Upper lobe of left lung (tissue), 6 donors: ENCODE measurements at regions not wholly inside any gene's neighbourhood (a gene's known extent, or its start where the extent isn't known, plus 50 kb on each side); places are given as distances from the start of the nearest gene placed in this dataset.
A peak's percentile ranks its signal among the peaks of the same experiment; 100 is the strongest.
"Not testable (repeated sequence)": the region's sequence is repeated elsewhere in the genome, so short reads cannot be mapped to it uniquely, and the experiment has no call there.

Source experiments
- ATAC-seq, 2 donors: fragments of 200-7000 bp; cut with Tn5 transposase; one replicate each; pipeline ENCODE4 v1.9.1; 2022; ENCODE audit warnings: mild to moderate bottlenecking in 2 of 2, moderate library complexity in 2 of 2; ENCODE audit not compliant: low FRiP score in 2 of 2
- DNase-seq, 2 donors: peaks; one replicate each; pipeline ENCODE4 v3.0.0-alpha.2; 2019 to 2020
- H3K27ac ChIP-seq, 4 donors: fragments of 200-600 bp; sonication (generic); one replicate each; pipeline ENCODE4 v1.5.1; 2016 to 2019
- H3K27me3 ChIP-seq, 4 donors: fragments of 200-600 bp; sonication (generic); one replicate each; pipeline ENCODE4 v1.5.1; 2017 to 2019
- H3K36me3 ChIP-seq, 4 donors: fragments of 200-600 bp; sonication (generic); one replicate each; pipeline ENCODE4 v1.5.1; 2016 to 2019
- H3K4me1 ChIP-seq, 4 donors: fragments of 200-600 bp; sonication (generic); one replicate each; pipeline ENCODE4 v1.5.1; 2018 to 2019
- H3K4me3 ChIP-seq, 4 donors: fragments of 200-600 bp; sonication (generic); one replicate each; pipeline ENCODE4 v1.5.1; 2017 to 2019; ENCODE audit warnings: mild to moderate bottlenecking in 2 of 4, moderate library complexity in 1 of 4
- H3K9me3 ChIP-seq, 4 donors: fragments of 200-600 bp; sonication (generic); one replicate each; pipeline ENCODE4 v1.5.1; 2018 to 2019
- EP300 ChIP-seq, 4 donors: sonication (generic); formaldehyde crosslinking; IDR thresholded peaks; one replicate each; pipeline ENCODE4 v1.5.1; 2017; ENCODE audit warnings: antibody characterized with exemption in 4 of 4, control low read depth in 2 of 4
- POLR2A ChIP-seq, 4 donors: fragments of 450-650 bp; IDR thresholded peaks; one replicate each; pipeline ENCODE4 v1.5.1; 2016 to 2017; ENCODE audit warnings: antibody characterized with exemption in 4 of 4, mild to moderate bottlenecking in 2 of 4
- POLR2AphosphoS5 ChIP-seq, 2 donors: sonication (generic); formaldehyde crosslinking; IDR thresholded peaks; one replicate each; pipeline ENCODE4 v1.5.1; 2017; ENCODE audit warnings: antibody characterized with exemption in 2 of 2
- WGBS, 2 donors: methylation state at CpG; one replicate each; pipeline ENCODE4 v1.1.5; 2017 to 2018; 5-methylcytosine and 5-hydroxymethylcytosine counted together
- TF ChIP-seq, protein P1 (sequence below), 6 experiments: fragments of 450-650 bp in 4 of 6; fragments of 200-600 bp in 2 of 6; sonication (generic) in 2 of 6; IDR thresholded peaks; one replicate each; pipeline ENCODE4 v1.5.1; 2016 to 2019; ENCODE audit warnings: antibody characterized with exemption in 6 of 6
- donor health status: DM: no; HTN: no; CAD: no; lungs with moderate emphysema.
- donor health status: DM: no; HTN: yes; CAD: no; lungs with severe emphysema.

DNA sequence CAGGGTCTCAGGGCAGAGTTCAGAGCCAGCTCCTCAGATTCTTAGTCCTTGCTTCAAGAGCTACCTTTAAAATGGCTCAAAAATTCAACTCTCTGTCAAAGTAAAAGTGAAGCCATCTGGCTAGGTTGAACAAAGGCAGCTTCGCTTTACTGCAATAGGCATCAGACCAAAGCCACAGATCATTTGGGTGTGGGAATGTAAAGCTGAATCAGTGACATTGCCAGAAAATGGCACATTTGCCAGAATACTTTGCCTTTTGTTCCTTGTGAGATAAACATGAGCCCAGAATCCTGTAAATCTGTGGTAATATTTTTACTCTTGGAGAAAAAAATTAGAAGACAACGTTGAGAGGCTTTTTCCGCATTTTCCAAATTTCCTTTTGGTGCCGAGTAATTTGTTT lies 210.5 kb downstream of the PALM2AKAP2 start:
- ATAC-seq (no peak), DNase-seq (no peak)
- Histone ChIP-seq H3K36me3 (no peaks in the 10 kb centered on the region), H3K27ac (no peak overlapping the region), H3K9me3 (no peaks in the 10 kb centered on the region), H3K27me3 (no peaks in the 10 kb centered on the region), H3K4me1 (peaks cover 0 to 3% (median 0%) of the 10 kb centered on the region in 4 donors), H3K4me3 (no peak overlapping the region)
- 75 to 90% methylated on average over 4 of the region's 4 CpGs for WGBS, 2 donors
- TF ChIP-seq POLR2AphosphoS5 (IDR thresholded peaks at IDR 0.05) (no peak), EP300 (IDR thresholded peaks at IDR 0.05) (no peak)

DNA sequence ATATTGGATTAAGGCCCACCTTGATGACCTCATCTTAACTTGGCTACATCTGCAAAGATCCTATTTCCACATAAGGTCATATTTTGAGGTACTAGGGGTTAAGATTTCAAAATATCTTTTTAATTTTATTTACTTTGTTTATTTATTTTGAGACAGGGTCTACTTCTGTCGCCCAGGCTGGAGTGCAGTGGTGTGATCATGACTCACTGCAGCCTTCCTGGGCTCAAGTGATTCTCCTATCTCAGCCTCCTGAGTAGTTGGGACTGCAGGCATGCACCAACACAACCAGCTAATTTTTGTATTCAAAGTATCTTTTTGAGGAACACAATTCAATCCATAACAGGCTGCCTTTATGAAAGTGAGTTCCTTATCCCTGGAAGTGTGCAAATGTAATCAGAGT lies 212.3 kb downstream of the PALM2AKAP2 start:
- TF ChIP-seq EP300 (IDR thresholded peaks at IDR 0.05), result no peak
- H3K27me3 ChIP-seq, result no peaks in the 10 kb centered on the region
- 72 to 79% methylated on average over 1 of the region's 1 CpG for WGBS, 2 donors
- DNase-seq (no peak), ATAC-seq (no peak)
- H3K36me3 ChIP-seq, result no peaks in the 10 kb centered on the region
- H3K9me3 ChIP-seq, result no peaks in the 10 kb centered on the region
- H3K4me3 ChIP-seq, result no peak overlapping the region
- no peak overlapping the region for H3K27ac ChIP-seq
- peaks cover 0 to 2% (median 0%) of the 10 kb centered on the region in 4 donors for H3K4me1 ChIP-seq

DNA sequence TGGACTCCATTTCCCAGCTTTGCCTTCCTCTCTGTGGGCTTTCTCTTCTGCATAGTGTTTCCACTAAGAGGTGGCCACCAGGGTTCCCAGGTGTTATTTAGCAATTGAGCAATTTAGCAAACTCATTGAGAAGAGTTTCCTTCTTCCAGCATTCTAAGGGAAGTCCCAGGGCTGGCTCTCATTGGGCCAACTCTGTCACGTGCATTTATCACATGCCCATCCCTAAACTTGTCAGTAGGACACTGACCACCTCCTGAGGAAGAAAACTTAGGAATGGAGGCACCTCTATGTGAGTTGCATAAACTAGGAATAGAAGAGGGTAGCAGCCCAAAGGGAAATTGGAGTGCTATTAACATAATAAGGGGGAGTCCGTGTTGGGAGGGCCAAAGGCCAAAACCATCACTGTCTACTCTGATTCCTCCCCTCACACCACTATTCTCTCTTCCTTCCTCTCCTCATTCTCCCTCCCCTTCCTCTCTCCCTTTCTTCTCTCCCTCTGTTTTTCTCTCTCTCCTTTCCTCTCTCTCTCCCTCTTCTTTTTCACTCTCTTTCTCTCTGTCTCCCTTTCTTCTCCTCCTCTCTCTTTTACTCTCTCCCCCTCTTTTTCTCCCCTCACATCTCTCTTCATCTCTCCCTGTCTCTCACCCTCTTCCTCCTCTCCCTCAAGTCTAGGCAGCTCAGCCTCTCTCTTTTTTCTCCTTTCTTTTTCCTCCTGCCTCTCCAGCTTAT lies 213.4 kb downstream of the PALM2AKAP2 start:
- WGBS, 2 donors, result 73 to 77% methylated on average over 2 of the region's 2 CpGs
- no peak for TF ChIP-seq EP300 (IDR thresholded peaks at IDR 0.05)
- no peak for TF ChIP-seq POLR2A (IDR thresholded peaks at IDR 0.05)
- ATAC-seq, result no peak

DNA sequence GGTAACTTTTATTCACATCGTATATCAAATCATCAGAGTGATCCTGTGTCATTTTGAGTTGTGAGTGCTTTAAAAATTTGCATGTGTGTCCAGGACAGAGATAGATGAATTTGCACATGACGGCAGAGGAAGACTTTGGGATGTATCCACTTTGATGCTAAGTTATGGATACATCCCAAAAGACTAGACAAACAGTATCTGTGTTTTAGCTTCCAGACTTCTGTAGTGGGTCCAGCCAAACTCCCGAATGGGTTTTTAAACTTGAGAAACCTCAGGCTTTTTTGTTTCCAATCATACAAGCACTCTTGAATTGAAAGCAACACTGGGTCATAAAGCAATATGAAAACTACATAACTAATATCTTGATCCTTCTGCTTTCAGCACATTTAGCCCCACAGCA lies 213.8 kb downstream of the C9orf152 start:
- no peak overlapping the region for H3K27ac ChIP-seq
- no peaks in the 10 kb centered on the region for H3K36me3 ChIP-seq
- no peak overlapping the region for H3K4me3 ChIP-seq
- no peak for DNase-seq
- ATAC-seq, result no peak
- H3K4me1 ChIP-seq, result peaks cover 0 to 6% (median 4%) of the 10 kb centered on the region in 4 donors
- 87 to 92% methylated on average over 3 of the region's 3 CpGs for WGBS, 2 donors
- TF ChIP-seq POLR2A (IDR thresholded peaks at IDR 0.05), result no peak
- no peak for TF ChIP-seq POLR2AphosphoS5 (IDR thresholded peaks at IDR 0.05)
- TF ChIP-seq, protein P1, sequence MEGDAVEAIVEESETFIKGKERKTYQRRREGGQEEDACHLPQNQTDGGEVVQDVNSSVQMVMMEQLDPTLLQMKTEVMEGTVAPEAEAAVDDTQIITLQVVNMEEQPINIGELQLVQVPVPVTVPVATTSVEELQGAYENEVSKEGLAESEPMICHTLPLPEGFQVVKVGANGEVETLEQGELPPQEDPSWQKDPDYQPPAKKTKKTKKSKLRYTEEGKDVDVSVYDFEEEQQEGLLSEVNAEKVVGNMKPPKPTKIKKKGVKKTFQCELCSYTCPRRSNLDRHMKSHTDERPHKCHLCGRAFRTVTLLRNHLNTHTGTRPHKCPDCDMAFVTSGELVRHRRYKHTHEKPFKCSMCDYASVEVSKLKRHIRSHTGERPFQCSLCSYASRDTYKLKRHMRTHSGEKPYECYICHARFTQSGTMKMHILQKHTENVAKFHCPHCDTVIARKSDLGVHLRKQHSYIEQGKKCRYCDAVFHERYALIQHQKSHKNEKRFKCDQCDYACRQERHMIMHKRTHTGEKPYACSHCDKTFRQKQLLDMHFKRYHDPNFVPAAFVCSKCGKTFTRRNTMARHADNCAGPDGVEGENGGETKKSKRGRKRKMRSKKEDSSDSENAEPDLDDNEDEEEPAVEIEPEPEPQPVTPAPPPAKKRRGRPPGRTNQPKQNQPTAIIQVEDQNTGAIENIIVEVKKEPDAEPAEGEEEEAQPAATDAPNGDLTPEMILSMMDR (IDR thresholded peaks at IDR 0.05), result no peak
- no peak for TF ChIP-seq EP300 (IDR thresholded peaks at IDR 0.05)
- no peaks in the 10 kb centered on the region for H3K9me3 ChIP-seq
- no peaks in the 10 kb centered on the region for H3K27me3 ChIP-seq

More for the DNA sequence above, 213.4 kb downstream of the PALM2AKAP2 start:
- no peak for DNase-seq
- Histone ChIP-seq H3K4me1 (peaks cover 0 to 5% (median 2%) of the 10 kb centered on the region in 4 donors), H3K9me3 (no peaks in the 10 kb centered on the region), H3K27me3 (no peaks in the 10 kb centered on the region), H3K36me3 (no peaks in the 10 kb centered on the region), H3K27ac (no peak overlapping the region), H3K4me3 (no peak overlapping the region)

DNA sequence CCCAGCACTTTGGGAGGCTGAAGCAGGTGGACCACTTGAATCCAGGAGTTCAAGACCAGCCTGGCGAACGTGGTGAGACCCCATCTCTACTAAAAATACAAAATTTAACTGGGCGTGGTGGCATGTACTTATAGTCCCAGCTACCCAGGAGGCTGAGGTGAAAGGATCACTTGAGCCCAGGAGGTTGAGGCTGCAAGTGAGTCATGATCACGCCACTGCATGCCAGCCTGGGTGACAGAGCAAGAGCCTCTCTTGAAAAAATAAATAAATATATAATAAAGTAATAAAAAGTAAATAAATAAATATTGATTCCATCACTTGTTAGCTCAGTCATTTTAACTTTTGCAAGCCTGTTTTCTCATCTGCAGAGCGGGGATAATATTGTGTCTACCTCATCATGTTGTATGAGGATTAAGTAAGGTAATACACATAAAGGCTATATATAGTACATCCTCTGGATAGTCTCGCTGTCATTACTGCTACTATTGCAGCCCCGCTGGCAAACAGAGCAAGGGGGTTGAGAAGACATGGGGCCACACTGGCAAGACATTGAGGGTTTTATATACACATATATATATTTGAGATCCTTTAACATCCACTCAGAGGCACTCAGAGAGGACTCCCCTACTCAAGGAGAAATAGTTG lies 210.9 kb downstream of the C9orf152 start:
- TF ChIP-seq POLR2AphosphoS5 (IDR thresholded peaks at IDR 0.05), result no peak
- TF ChIP-seq POLR2A (IDR thresholded peaks at IDR 0.05), result no peak
- TF ChIP-seq EP300 (IDR thresholded peaks at IDR 0.05), result no peak
- TF ChIP-seq, protein P1 (IDR thresholded peaks at IDR 0.05), result no peak
- peaks cover 0 to 10% (median 4%) of the 10 kb centered on the region in 4 donors for H3K4me1 ChIP-seq
- no peaks in the 10 kb centered on the region for H3K27me3 ChIP-seq
- ATAC-seq (no peak), DNase-seq (no peak)
- H3K4me3 ChIP-seq, result no peak overlapping the region
- no peaks in the 10 kb centered on the region for H3K9me3 ChIP-seq
- peak overlapping the region in 1 of 4 donors; percentile 70 for H3K27ac ChIP-seq
- 90 to 91% methylated on average over 7 of the region's 7 CpGs for whole genome bisulfite sequencing, 2 donors
- H3K36me3 ChIP-seq, result no peaks in the 10 kb centered on the region

DNA sequence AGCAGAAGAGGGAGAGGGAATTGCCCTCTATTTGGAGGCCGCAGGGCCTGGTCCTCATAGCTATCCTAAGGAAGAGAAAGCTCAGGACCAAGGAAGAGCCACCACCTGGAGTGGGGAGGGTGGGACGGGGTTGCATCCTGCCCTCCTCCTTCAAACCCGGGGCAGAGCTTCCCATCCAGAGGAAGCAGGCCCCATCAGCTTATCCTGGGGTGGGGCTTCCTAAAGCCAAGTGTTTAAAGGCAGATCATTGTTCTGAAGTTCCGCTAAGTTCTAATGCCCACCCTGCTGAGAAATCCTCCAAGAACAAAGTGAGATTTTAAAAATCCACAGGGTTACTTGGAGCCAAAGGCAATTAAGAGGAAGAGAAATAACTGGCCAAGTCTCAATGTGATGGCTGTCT lies 210.3 kb downstream of the C9orf152 start:
- peak overlapping the region in 3 of 4 donors; percentile 45 to 70 (median 49) for H3K27ac ChIP-seq
- no peak for DNase-seq
- no peak for ATAC-seq

DNA sequence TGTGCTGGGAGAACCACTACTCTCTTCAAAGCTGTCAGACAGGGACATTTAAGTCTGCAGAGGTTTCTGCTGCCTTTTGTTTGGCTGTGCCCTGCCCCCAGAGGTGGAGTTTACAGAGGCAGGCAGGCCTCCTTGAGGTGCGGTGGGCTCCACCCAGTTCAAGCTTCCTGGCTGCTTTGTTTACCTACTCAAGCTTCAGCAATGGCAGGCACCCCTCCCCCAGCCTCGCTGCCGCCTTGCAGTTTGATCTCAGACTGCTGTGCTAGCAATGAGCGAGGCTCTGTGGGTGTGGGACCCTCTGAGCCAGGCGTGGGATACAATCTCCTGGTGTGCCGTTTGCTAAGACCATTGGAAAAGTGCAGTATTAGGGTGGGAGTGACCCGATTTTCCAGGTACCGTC lies 202.4 kb downstream of the C9orf152 start:
- H3K4me3 ChIP-seq, ATAC-seq, H3K36me3 ChIP-seq, H3K9me3 ChIP-seq, H3K27ac ChIP-seq, H3K4me1 ChIP-seq, H3K27me3 ChIP-seq: not testable (repeated sequence)
- peak; percentile 25 to 26 for DNase-seq
- 73% methylated on average over 3 to 8 of the region's 8 CpGs for WGBS, 2 donors

More for the DNA sequence above, 210.3 kb downstream of the C9orf152 start:
- Histone ChIP-seq H3K4me3 (no peak overlapping the region), H3K9me3 (no peaks in the 10 kb centered on the region), H3K36me3 (no peaks in the 10 kb centered on the region), H3K4me1 (peaks cover 0 to 10% (median 4%) of the 10 kb centered on the region in 4 donors), H3K27me3 (no peaks in the 10 kb centered on the region)
- TF ChIP-seq, protein P1 (IDR thresholded peaks at IDR 0.05), result no peak
- TF ChIP-seq POLR2AphosphoS5 (IDR thresholded peaks at IDR 0.05), result peak in 1 of 2 donors; percentile 36
- WGBS, 2 donors, result 50 to 64% methylated on average over 2 to 3 of the region's 4 CpGs
